ENCODE measurements at regions not wholly inside any gene's neighbourhood (a gene's known extent, or its start where the extent isn't known, plus 50 kb on each side); places are given as distances from the start of the nearest gene placed in this dataset.
A peak's percentile ranks its signal among the peaks of the same experiment; 100 is the strongest.

DNA sequence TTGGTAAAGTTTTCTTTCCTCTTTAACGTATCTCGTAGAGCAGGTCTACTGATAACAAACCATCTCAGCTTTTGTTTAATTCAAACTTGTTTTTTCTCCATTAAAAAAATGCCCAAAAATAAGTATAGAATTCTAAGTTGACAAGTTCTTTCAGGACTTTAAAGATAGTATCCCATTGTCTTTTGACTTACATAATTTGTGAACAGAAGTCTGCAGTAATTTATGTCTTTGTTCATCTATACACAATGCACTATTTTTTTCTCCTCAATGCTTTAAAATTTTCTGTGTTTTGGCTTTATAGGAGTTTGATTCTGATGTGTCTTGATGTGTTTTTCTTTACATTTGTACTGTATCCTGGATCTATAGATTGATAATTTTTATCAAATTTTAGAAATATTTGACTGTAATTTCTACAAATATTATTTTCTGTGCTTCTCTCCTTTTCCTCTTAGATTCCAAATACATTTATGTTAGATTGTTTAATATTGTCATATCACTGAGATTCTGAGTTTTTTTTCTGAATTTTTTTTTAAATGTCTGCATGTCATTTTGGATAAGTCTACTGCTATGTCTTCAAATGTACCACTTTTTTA is 143.3 kb downstream of the FTCDNL1 start:
- 97 to 99% methylated on average over 2 of the region's 2 CpGs for WGBS, 2 donors
- no peak overlapping the region for H3K4me3 ChIP-seq (replicated peaks in 1 of 3)
- DNase-seq, result no peak
- TF ChIP-seq POLR2A (IDR thresholded peaks at IDR 0.05), result no peak
- TF ChIP-seq, protein P1, sequence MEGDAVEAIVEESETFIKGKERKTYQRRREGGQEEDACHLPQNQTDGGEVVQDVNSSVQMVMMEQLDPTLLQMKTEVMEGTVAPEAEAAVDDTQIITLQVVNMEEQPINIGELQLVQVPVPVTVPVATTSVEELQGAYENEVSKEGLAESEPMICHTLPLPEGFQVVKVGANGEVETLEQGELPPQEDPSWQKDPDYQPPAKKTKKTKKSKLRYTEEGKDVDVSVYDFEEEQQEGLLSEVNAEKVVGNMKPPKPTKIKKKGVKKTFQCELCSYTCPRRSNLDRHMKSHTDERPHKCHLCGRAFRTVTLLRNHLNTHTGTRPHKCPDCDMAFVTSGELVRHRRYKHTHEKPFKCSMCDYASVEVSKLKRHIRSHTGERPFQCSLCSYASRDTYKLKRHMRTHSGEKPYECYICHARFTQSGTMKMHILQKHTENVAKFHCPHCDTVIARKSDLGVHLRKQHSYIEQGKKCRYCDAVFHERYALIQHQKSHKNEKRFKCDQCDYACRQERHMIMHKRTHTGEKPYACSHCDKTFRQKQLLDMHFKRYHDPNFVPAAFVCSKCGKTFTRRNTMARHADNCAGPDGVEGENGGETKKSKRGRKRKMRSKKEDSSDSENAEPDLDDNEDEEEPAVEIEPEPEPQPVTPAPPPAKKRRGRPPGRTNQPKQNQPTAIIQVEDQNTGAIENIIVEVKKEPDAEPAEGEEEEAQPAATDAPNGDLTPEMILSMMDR (IDR thresholded peaks at IDR 0.05), result no peak
- H3K4me1 ChIP-seq, result no peaks in the 10 kb centered on the region
- H3K27me3 ChIP-seq, result no peaks in the 10 kb centered on the region
- no peak overlapping the region for H3K27ac ChIP-seq
- intact Hi-C loops (cut with DNase I), result no loop called here
- H3K36me3 ChIP-seq, result no peaks in the 10 kb centered on the region
- no peaks in the 10 kb centered on the region for H3K9me3 ChIP-seq

DNA sequence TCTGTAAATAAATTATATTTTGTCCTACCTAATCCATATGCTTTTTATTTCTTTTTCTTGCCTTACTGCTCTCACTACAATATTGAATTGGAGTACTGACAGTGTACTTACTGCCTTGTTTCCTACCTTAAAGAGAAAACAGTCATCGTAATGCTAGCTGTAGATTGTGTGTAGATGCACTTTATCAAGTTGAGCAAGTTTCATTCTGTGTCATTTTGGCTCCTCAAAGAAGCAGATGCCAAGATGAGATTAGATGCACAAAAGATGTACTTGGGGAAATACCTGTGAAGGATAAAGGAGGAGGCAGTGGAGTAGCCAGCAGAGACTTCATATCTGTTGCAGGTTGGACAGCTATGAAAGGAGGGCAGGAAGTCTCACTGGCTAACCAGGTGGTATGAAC is 145.5 kb downstream of the FTCDNL1 start:
- H3K27me3 ChIP-seq, result no peaks in the 10 kb centered on the region

DNA sequence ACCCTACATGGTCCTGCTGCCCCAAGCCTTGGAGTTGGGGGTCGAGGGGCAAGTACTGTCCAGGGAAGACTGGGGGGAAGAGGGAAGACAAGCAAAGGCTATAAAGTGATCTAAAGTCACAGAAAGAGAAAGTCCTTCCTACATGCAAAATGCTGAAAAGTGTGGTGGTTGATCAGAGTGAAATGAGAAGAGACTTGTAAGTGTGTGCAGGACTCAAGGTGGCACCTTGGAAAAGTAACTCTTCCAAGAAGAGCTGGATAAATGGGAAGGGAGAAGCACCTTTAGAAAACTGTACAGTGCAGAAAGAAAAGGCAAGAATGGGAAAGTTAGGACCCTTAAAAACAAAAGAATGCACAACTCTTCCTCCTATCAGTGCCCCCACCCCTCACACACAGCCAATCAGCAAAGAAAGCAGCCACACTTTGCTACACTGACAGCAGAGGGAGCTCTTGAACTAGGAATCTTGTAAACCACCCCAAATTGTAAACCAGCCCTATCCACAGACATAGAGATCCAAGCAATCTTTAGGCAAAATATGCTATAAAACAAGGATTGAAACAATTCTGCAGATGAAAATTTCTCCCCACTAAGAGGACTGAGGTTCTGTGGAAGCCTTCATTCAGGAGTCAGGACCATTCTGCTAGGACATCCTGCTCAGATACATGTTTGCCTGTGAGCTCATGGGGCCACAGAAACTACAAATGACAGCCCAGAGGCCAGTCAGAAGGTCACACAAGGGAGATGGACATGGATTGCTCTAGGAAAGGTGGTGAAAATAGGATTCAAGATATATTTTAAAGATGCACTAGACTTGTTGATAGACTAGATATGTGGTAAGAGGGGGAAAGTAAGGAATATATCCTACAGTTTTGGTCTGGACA is 146.4 kb downstream of the FTCDNL1 start:
- H3K27ac ChIP-seq, result no peak overlapping the region
- no peak overlapping the region for H3K4me3 ChIP-seq (replicated peaks in 1 of 3)
- TF ChIP-seq, protein P1 (IDR thresholded peaks at IDR 0.05), result peak in 4 of 6 experiments; percentile 47 to 76 (median 60)
- TF ChIP-seq POLR2A (IDR thresholded peaks at IDR 0.05), result no peak
- WGBS, 2 donors, result 97 to 100% methylated on average over 1 of the region's 1 CpG
- intact Hi-C loops (cut with DNase I), result loop anchor here (5.0 kb wide), 1 partner anchor 153 kb away; no protein-coding TSS in a partner anchor
- peak; percentile 26 to 27 for DNase-seq
- no peaks in the 10 kb centered on the region for H3K27me3 ChIP-seq
- H3K36me3 ChIP-seq, result no peaks in the 10 kb centered on the region
- no peaks in the 10 kb centered on the region for H3K9me3 ChIP-seq
- H3K4me1 ChIP-seq, result no peaks in the 10 kb centered on the region

More for the DNA sequence above, 145.5 kb downstream of the FTCDNL1 start:
- no peak for DNase-seq
- intact Hi-C loops (cut with DNase I), result no loop called here
- TF ChIP-seq, protein P1 (IDR thresholded peaks at IDR 0.05), result no peak
- TF ChIP-seq POLR2A (IDR thresholded peaks at IDR 0.05), result no peak
- Histone ChIP-seq H3K9me3 (no peaks in the 10 kb centered on the region), H3K36me3 (no peaks in the 10 kb centered on the region), H3K27ac (no peak overlapping the region), H3K4me1 (no peaks in the 10 kb centered on the region), H3K4me3 (replicated peaks in 1 of 3) (no peak overlapping the region)
- WGBS, 2 donors, result 91 to 97% methylated on average over 1 of the region's 1 CpG

DNA sequence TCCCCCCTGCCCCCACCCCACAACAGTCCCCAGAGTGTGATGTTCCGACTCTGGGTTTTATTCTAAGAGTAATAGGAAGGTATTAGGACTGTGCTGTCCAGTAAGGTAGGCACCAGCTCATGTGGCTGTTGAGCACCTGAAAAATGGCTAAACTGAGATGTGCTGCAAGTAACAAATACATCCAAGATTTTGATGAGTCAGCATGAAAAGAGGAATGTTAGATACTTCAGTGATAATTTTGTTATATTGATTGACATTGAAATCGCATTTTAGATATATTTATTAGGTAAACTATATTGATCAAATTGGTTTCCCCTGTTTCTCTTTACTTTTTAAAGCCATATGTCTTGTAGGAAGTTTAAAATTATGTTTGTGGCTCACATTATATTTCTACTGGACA is 147.8 kb downstream of the FTCDNL1 start:
- Histone ChIP-seq H3K36me3 (no peaks in the 10 kb centered on the region), H3K27ac (no peak overlapping the region), H3K4me3 (replicated peaks in 1 of 3) (no peak overlapping the region), H3K9me3 (no peaks in the 10 kb centered on the region), H3K27me3 (no peaks in the 10 kb centered on the region), H3K4me1 (no peaks in the 10 kb centered on the region)
- 66 to 74% methylated on average over 2 of the region's 2 CpGs for WGBS, 2 donors
- intact Hi-C loops (cut with DNase I), result loop anchor here (5.0 kb wide), 1 partner anchor 154 kb away; no protein-coding TSS in a partner anchor
- DNase-seq, result no peak
- TF ChIP-seq POLR2A (IDR thresholded peaks at IDR 0.05), result no peak
- TF ChIP-seq, protein P1 (IDR thresholded peaks at IDR 0.05), result no peak

DNA sequence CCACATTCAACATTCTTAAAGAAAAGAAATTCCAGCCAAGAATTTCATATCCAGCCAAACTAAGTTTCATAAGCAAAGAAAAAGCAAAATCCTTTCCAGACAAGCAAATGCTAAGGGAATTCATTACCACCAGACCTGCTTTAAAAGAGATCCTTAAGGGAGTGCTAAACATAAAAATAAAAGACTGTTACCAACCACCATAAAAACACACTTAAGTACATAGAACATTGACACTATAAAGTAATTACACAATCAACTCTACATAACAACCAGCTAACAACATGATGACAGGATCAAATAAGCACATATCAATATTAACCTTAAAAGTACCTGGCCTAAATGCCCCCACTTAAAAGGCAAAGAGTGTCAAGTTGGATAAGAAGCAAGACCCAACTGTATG is 153.5 kb downstream of the FTCDNL1 start:
- Histone ChIP-seq H3K4me1 (no peaks in the 10 kb centered on the region), H3K9me3 (no peaks in the 10 kb centered on the region), H3K27ac (no peak overlapping the region), H3K27me3 (no peaks in the 10 kb centered on the region), H3K4me3 (replicated peaks in 1 of 3) (no peak overlapping the region), H3K36me3 (no peaks in the 10 kb centered on the region)
- DNase-seq, result no peak
- intact Hi-C loops (cut with DNase I), result no loop called here
- TF ChIP-seq, protein P1 (IDR thresholded peaks at IDR 0.05), result no peak
- TF ChIP-seq POLR2A (IDR thresholded peaks at IDR 0.05), result no peak

All from thyroid gland (tissue), 4 donors.